ENCODE measurements at regions not wholly inside any gene's neighbourhood (a gene's known extent, or its start where the extent isn't known, plus 50 kb on each side); places are given as distances from the start of the nearest gene placed in this dataset.
"Not testable (repeated sequence)": the region's sequence is repeated elsewhere in the genome, so short reads cannot be mapped to it uniquely, and the experiment has no call there.

- no peak for DNase-seq (ENCODE audit: low spot score)
Measured at GRCh38 chr2:16816522-16816921, 150.9 kb upstream of the CYRIA start.

- DNase-seq (ENCODE audit: low spot score) = no peak
Measured at GRCh38 chr2:16816016-16816415, 150.4 kb upstream of the CYRIA start.

DNA sequence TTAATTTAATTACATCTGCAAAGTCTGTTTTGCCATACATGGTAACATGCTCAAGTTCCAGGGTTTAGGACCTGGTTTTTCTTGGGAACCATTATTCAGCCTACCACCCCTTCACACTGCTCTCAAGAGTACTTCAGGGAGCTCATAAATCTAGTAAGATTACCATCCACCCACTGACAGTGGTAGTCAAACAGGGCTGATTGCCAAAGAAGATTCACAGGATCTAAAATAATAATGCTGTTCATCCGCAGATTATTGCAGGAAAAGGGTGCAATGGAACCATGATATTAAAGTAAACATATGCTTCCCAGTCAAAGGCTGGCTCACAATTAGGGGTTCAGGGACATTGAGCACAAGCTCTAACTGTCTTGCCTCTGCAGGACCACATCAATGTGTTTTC is 148.0 kb upstream of the CYRIA start:
- DNase-seq (ENCODE audit: low spot score) = no peak

DNA sequence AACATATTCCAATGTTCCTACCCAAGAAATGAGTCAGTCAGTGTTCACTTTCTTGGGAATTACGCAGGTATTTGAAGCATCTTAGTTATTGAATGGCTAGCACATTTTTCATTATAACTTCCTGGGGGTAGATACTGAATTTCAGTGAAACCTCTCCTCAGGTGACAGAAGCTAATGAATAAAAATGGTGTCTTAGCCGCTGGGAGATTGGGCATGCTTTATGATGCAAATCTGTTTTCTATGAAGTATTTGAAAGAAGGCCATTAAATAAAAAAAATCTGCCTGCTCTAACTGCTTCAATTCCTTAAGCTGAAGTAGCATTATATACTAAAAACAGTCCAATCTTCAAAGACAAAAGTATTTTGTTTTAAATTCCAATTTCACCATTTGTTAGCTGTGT is 132.8 kb upstream of the CYRIA start:
- no peak for DNase-seq (ENCODE audit: low spot score)

DNA sequence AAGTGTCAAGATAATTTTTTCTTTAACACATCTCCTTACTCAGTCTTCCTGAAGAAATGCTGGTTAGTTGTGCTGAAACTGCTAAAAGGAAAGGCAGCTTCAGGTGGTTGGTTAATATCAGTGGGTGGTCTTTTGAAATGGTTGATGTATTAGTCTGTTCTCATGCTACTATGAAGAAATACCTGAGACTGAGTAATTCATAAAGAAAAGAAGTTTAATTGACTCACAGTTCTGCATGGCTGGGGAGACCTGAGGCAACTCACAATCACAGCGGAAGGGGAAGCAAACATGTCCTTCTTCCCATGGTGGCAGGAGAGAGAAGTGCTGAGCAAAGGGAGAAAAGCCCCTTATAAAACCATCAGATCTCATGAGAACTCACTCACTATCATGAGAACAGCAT is 125.9 kb upstream of the CYRIA start:
- no peak for DNase-seq (ENCODE audit: low spot score)

- no peak for DNase-seq (ENCODE audit: low spot score)
Measured at GRCh38 chr2:16785149-16785548, 119.5 kb upstream of the CYRIA start.

DNA sequence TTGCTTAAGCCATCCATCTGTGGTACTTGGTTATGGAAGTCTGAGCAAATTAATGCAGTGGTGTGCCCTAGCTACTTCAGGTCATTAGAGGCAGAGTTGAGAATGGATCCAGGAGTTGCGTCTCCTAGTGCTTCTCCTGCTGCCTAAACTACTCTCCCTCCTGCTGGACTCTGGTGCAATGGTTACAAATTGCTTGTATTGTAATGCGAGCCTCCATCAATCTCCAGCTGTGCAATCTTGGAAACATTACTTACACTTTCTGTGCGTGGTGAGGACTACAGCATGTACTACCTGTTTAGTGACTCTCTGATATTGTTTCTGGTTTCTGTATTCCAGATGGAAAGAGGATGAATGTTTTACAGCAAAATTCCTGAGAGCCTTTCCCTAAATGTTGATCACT is 119.0 kb upstream of the CYRIA start:
- DNase-seq (ENCODE audit: low spot score) = no peak

DNA sequence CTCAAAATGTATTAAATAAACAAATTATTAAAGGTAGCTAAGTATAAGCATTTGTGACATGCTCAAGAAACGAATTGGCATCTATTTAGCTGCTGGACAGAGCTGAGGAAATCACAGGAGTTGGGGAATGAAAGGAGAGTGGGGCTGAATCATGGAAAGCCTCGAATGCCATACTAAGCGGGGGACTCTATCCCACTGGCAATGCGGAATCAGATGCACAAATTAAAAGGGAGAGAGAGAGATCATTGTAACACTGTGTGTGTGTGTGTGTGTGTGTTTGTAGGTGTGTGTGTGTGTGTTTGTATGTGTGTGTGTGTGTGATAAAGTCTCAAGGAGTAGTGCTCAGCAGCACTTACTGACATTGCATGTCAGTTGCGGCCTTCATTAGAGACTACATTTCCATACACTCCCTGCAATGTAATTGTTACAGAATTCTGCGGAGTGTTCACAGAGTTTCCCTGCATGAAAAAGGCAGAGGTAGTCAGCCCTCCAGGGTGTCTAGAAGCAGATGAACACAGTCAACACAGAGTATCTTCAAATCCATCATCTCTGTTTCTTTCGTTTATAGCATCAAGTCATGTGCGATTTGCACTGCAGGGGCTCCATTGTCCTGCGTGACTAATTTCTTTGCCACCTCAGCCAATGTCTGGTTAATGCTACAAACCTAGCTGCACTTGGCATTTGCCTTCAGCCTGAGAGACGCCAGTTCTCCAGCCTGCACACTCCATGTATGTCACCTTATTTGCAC is 111.7 kb upstream of the CYRIA start:
- DNase-seq (ENCODE audit: low spot score) = no peak

DNA sequence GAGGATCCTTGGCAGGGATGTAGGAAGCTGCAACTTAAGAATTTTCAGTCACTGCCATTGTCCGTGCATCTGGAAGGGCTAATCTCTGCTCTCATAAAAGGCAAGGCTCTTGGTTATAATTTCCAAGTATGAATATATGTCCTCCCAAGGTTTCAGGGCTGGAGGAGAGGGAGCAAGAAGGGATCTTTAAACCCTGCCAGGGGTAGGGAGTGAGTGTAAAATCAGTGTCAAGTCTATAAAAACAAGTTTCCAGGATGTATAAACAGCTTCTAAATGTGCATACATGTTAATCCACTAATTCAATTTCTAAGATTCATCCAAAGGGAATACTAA is 110.2 kb upstream of the CYRIA start:
- DNase-seq (ENCODE audit: low spot score) = no peak

GRCh38 chr2:16774980-16775898 is 109.6 kb upstream of the CYRIA start:
- no peak for DNase-seq (ENCODE audit: low spot score)

- no peak for DNase-seq (ENCODE audit: low spot score)
Measured at GRCh38 chr2:16774091-16774490, 108.5 kb upstream of the CYRIA start.

DNA sequence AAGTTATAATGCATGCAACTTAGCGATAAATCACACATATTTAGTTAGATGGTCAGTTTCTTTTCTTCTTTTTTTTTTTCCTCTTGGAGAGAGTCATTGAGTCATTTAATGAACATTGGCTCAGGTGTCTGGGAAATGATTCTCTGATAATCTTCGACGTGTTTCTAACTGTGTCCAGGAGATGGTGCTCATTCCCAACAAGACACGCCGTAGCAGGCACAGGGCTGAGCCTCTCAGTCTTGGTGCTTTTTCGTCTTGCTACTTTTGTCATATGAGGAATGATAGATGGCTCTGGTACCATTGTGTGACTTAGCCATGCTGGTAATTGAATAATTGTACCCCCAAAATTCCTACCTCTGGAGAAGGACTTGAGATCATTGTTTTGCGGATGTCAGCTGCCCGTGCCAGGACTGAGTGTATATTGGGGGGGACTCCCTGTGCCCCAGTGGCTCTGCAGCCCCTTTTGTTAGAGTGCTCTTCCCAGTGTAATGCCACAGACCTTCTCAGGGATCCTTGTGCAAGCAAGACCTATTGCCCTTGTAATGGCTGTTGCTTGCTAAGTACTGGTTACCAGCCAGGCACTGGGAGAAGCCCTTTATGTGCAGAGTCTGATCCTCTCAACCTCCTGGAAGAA is 107.6 kb upstream of the CYRIA start:
- DNase-seq (ENCODE audit: low spot score) = peak; percentile 60

- DNase-seq (ENCODE audit: low spot score) = peak; percentile 24
Measured at GRCh38 chr2:16767789-16768476, 102.3 kb upstream of the CYRIA start.

- DNase-seq (ENCODE audit: low spot score) = no peak
Measured at GRCh38 chr2:16765356-16765755, 99.7 kb upstream of the CYRIA start.

- DNase-seq (ENCODE audit: low spot score) = no peak
Measured at GRCh38 chr2:16764487-16764886, 98.9 kb upstream of the CYRIA start.

DNA sequence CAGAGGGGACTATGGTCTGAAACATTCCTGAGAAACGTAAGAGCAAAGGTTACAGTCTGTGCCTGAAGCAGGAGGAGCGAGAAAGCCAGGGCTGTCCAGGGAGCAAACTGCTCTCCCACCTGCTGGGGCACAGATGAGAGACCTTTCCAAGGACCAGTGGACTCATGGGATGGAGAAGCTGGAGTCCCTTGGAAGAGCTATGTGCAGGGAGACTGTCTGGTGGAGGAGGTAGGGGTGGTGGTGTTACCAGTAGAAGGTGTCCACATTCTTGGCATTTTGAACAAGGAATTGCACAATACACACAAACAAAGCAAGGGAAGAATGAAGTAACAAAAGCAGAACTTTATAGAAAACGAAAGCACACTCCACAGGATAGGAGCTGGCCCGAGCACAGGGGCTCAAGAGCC is 97.9 kb upstream of the CYRIA start:
- DNase-seq (ENCODE audit: low spot score) = no peak

GRCh38 chr2:16763056-16763455 is 97.4 kb upstream of the CYRIA start:
- no peak for DNase-seq (ENCODE audit: low spot score)

DNA sequence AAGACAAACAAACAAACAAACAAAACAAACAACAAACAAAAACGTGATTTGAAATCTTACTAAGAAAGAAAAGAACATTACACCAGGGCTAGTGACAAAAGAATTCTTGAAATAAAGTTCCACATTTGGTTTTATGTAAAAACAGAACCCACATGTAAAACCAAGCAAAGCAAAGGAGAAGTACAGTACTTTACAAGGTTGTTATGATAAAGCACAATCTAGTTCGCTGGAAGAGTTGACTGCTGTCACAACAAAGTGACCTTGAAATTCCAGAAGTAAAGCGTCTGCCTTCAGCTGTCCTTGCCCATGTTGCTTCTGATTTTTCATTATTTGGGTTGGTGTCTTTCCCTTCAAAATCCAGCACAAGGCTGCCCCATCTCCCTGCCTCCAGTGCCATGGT is 94.8 kb upstream of the CYRIA start:
- DNase-seq (ENCODE audit: low spot score) = no peak

- peak; percentile 77 for DNase-seq (ENCODE audit: low spot score)
Measured at GRCh38 chr2:16756831-16757644, 91.4 kb upstream of the CYRIA start.

GRCh38 chr2:16755442-16755841 is 89.8 kb upstream of the CYRIA start:
- no peak for DNase-seq (ENCODE audit: low spot score)

- not testable (repeated sequence) for DNase-seq (ENCODE audit: low spot score)
Measured at GRCh38 chr2:16753025-16753424, 87.4 kb upstream of the CYRIA start.

DNA sequence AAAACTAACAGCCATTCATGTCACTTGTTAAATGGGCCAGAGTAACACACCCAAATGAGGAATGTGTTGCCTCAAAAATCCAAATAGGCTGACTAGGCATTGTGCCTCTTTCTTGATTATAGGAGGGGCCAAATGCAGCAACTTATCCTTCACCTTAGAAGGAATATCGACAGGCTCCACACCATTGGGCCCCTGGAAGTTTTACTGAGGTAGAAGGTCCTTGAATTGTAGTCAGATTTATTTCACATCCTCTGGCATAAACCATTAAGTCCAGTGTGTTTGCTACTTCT is 85.2 kb upstream of the CYRIA start:
- DNase-seq (ENCODE audit: low spot score) = not testable (repeated sequence)
